GM18909 (cell line): ENCODE measurements at regions not wholly inside any gene's neighbourhood (a gene's known extent, or its start where the extent isn't known, plus 50 kb on each side); places are given as distances from the start of the nearest gene placed in this dataset.
"Not testable (repeated sequence)": the region's sequence is repeated elsewhere in the genome, so short reads cannot be mapped to it uniquely, and the experiment has no call there.

Experiments used
- ATAC-seq: cut with Tn5 transposase; IDR thresholded peaks from one replicate; pipeline ENCODE4 v1.9.1; 2021; ENCODE audit warnings: mild to moderate bottlenecking; ENCODE audit not compliant: unreplicated experiment, poor library complexity

- no peak for ATAC-seq
These were observed 1023.7 kb downstream of the FSCB start for GRCh38 chr14:43483415-43483814.

GRCh38 chr14:43481864-43482263, 1025.2 kb downstream of the FSCB start:
- ATAC-seq, result no peak

GRCh38 chr14:43480976-43481375, 1026.1 kb downstream of the FSCB start:
- no peak for ATAC-seq

- ATAC-seq, result no peak
These were observed 1027.4 kb downstream of the FSCB start for GRCh38 chr14:43479596-43480195.

DNA sequence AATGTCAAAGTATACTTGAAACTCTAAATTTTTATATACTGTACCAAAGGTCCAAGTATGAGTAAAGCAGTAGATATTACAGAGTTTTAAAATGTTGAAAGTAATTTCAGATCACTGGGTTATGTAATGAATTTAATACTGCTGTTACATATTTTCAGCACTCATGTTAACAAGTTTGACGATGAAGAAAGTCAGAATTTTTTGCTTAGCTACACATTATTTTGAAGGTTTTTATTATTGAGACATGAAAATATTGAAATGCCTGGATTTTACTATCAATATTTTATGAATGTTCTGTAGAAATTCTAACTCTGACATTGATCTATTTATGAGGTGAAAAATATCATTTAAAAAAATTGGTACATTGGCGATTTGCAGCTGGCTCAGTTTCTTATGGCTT, 1030.3 kb downstream of the FSCB start:
- ATAC-seq, result no peak

DNA sequence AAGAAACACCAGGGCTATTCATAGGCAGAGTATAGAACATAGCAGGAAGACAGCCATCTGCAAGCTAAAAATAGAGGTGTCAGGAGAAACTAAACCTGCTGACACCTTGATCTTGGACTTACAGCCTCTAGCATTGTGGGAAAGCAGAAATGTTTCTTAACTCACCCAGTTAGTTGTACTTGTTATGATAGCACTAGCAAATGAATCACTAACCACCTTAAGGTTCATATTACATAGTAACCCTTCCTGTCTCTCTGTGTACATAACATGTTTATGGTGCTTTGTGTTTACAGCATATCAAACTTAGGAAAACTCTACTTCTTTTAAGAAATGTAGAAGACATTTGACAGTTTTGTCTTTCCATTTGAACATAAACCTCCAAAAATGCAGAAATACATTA, 1031.3 kb downstream of the FSCB start:
- no peak for ATAC-seq

GRCh38 chr14:43471595-43471994, 1035.5 kb downstream of the FSCB start:
- no peak for ATAC-seq

DNA sequence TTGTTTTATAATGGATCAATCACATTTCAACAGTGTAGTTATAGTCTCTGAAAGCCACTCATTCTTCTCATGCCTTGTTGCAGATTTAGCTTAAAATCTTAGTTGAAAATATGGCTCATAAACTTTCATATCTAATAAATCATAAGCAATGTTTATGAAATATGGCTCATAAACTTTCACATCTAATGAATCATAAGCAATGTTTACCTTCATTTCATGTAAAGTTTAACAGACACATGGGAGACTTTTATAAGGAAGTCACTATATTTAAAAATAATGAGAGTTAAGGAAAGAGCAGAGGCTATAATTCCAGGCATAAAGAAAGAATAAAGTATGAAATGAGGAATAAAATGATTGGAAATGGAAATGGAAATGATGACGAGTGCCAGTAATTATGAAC, 1042.1 kb downstream of the FSCB start:
- no peak for ATAC-seq

DNA sequence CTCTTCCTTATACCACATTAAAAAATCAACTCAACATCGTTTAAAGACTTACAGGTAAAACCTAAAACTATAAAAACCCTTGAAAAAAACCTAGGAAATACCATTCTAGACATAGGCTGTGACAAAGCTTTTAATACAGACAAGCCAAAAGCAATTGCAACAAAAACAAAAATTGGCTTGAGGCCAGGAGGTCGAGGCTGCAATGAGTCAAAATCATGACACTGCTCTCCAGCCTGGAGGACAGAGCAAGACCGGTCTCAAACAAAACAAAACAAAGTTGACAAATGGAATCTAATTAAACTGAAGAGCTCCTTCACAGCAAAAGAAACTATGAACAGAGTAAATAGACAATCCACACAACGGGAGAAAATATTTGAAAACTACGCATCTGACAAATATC, 1057.8 kb downstream of the FSCB start:
- no peak for ATAC-seq

DNA sequence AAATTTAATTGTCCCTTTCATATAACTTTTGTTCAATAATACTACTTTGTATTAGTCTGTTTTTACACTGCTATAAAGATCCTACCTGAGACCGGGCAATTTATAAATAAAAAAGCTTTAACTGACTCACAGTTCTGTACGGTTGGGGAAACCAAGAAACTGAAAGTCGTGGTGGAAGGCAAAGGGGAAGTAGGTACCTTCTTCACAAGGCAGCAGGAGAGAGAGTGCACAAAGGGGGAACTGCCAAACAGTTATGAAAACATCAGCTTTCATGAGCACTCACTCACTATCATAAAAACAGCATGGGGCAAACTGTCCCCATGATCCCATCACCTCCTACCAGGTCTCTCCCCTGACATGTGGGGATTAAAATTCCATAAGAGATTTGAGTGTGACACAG, 1069.0 kb downstream of the FSCB start:
- no peak for ATAC-seq

DNA sequence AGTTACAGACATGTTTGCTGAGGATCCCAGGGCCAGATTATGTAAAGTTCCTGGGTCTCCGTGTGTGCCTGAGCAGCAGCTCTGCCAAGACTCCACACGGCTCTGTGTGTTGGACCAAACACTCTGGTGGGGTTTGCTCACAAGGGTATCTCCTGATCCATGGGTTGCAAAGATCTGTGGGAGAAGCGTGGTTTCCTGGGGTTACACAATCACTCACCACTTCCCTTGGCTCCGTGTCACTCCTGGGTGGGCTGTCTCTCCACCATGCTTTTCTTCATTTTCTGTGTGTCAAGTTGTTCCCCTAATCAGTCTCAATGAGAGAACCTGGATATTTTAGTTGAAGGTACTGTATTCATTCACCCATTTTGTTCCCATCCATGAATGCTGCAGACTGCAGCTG, 1088.8 kb downstream of the FSCB start:
- no peak for ATAC-seq

DNA sequence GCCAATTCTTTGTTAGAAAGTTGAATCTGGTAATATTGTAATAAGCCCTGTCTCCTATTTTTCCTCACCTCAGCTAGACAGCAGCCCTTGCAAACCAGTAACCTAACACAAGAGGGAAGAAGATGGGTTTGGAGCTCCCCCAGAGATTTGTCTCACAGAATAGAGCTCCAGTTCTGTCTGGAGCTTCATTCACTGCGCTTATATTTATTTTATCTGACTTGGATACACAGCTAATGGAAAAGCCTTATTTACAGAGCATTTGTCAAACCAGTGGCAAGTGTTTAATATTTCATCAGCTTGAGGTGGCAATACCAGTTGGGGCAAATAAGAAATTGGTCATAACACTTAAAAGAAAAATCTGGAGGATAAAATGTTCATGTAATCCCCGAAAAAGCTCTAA, 1094.0 kb downstream of the FSCB start:
- no peak for ATAC-seq

DNA sequence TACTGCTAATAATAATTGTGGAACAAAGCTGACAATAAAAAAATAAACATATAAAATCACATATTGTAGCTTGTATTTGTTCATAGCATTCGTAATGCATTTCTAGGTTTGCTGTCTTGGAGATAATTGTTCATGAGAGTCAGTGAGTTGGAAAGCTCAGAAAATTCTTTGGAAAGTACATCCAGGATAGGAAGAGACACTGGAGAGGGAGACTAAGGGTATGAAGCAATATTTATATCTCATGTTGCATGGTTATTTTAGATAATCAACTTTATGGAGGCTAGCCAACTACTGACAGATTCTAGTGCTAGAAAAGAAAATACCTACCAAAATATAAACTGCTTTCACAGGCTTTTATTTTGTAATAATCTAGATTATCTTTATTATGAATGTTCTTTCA, 1095.2 kb downstream of the FSCB start:
- ATAC-seq, result no peak

GRCh38 chr14:43410631-43411030, 1096.5 kb downstream of the FSCB start:
- ATAC-seq, result no peak

DNA sequence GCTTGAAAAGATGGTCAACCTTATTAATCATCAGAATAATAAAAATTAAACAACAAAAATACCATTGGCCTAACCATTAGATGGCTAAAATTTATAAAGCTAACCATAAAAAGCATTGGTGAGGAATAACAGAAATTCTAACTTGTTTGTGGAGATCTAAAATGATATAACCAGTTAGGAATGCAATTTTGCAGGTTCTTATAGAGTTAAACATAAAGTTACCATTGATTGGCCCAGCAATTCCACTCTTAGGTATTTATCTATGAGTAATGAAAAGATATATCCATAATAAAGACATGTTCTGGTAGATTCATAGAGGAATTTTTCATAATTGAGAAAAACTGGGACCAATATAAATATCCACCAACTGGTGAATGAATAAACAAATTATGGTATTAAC, 1098.6 kb downstream of the FSCB start:
- no peak for ATAC-seq

GRCh38 chr14:43407706-43408105, 1099.4 kb downstream of the FSCB start:
- no peak for ATAC-seq

- ATAC-seq, result no peak
These were observed 1100.2 kb downstream of the FSCB start for GRCh38 chr14:43406931-43407330.

DNA sequence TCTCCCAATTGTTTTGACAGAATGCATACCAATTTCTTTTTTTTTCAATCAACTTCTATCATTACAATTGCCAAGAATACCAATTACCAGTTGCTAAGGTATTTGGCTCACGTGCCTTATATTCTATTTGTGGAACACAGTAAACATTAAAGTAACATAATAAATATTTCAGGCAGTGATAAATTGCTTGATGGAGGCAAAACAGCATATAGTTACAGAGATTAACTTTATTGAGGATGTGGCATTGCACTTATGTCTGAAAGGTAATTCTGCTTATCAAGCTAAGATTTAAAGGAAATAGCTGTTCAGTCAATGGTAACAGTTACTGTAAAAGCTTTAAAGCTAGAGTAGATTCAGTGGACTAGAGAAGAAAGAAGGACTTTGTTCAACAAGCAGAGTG, 1107.8 kb downstream of the FSCB start:
- ATAC-seq, result no peak

GRCh38 chr14:43370565-43370896, 1136.6 kb downstream of the FSCB start:
- ATAC-seq, result not testable (repeated sequence)

- ATAC-seq, result no peak
These were observed 1137.1 kb downstream of the FSCB start for GRCh38 chr14:43369710-43370564.

- no peak for ATAC-seq
These were observed 1144.5 kb downstream of the FSCB start for GRCh38 chr14:43362586-43362985.

- ATAC-seq, result no peak
These were observed 1145.3 kb downstream of the FSCB start for GRCh38 chr14:43361751-43362150.
